SKM-1 treated with dmso at 0.1 percent for 144 hours (cell line): ENCODE measurements at regions not wholly inside any gene's neighbourhood (a gene's known extent, or its start where the extent isn't known, plus 50 kb on each side); places are given as distances from the start of the nearest gene placed in this dataset.

Experiments used
- DNase-seq: peaks from one replicate; lab custom pipeline; 2025; ENCODE audit not compliant: unreplicated experiment; lab: John Stamatoyannopoulos, UW

DNA sequence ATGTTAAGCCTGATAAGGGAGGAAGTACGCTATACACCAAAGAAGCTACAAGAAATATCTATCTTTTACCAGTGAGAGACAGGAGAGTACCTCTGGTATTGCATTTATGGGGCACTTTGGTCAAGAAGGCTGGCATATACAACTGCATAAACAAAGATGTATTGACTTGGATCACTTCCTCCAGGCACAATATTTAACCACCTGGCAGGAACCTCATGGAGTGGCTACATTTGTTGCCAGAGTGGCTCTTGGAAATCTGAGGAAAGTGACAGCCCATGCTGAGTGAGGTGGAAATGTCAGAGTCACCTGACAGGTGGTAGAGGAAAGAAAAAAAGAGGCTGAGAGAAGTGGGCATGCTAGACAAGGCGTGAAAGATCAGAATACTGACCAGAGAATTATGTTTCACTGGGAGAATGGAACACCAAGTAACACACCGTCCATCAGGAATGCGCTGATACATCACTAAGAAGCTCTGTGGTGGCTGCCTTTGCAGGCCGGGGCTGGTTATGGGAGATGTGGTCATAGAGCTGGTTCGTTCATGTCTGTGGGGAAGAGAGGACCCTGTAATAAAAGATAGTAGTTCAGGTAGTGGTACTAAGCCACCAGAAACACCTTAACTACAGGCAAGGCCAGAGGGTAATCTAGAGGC is 61.4 kb upstream of the UFL1 start:
- no peak for DNase-seq

DNA sequence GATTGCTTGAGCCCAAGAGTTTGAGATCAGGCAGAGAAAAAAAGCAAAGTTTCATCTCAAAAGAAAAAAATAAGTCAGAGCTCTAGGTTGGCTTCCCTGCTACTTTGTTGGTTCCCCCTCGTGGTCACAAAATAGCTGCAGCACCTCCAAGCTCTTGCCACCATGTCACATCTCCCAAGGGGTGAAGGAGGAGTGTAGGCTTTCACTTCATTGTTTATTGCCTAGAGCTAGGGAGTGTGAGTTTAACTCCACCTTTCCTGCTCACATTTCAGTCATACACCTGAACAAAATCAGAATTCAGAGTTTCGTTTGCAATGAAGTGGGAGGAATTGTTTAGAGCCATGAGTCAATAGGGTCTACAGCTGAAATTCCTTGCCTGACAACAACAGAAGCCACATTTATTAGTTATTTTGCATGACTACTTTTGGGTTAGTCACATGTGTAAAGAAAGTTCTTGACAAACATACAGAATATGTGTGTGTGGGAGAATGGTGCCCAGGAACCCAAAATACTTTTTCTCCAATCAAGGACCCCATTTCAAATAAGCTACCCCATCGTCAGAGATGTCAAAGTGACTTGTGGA is 56.2 kb upstream of the UFL1 start:
- DNase-seq = no peak

GRCh38 chr6:96466147-96466863 is 55.3 kb upstream of the UFL1 start:
- DNase-seq = no peak

GRCh38 chr6:96467814-96468213 is 53.8 kb upstream of the UFL1 start:
- DNase-seq = no peak

DNA sequence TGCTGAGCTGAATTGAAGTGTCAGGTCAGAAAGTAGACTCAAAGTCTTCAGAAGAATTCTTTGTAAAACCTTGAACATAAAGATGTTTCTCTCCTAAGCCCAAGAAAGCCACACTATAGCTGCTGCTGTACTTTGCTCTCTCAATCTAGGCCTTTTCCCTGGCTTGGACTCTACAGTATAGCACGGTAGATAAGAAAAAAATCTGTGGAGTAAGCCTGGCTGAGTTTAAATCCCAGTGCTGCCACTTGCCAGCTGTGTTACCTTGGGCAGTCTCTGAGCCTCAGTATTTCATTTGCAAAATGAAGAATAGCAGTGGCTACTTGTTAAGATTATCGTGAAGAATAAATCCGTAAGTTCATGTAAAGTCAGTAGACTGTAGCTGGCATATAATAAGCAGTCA is 53.3 kb upstream of the UFL1 start:
- DNase-seq = no peak

DNA sequence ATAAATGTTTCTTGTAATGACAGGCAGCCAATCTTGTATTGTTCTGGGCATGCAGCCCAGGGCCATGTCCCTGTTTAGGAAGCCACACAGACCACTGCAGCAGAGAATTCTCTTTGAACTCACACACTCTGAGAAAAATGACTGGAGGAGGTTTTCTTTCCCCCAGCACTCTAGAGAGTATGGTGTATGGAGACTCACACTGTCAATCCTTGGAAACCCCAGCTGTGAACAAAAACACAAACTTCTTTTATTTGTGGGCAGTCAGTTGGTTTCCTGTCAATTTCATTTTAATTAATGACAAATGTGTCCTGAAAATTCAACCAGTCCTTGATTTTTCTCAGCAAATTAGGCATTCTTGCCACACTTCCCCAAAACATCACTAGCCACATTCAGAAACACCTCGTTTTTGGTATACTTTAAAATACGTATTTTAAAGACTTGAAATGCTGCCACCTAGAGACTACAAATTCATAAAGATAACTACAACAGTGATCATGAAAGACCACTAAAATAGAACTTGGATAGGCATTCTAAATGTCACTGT is 52.9 kb upstream of the UFL1 start:
- peak; percentile 27 for DNase-seq

- DNase-seq = no peak
Observed at GRCh38 chr6:96469312-96469711, 52.3 kb upstream of the UFL1 start.

- no peak for DNase-seq
Observed at GRCh38 chr6:96470296-96470695, 51.3 kb upstream of the UFL1 start.
